GM23338 (cell line): ENCODE measurements at regions not wholly inside any gene's neighbourhood (a gene's known extent, or its start where the extent isn't known, plus 50 kb on each side); places are given as distances from the start of the nearest gene placed in this dataset.

Experiments
- ATAC-seq: fragments of 200-7000 bp; cut with Tn5 transposase; 3 replicates; pipeline ENCODE4 v1.9.1; 2020
- DNase-seq: peaks from one replicate; pipeline ENCODE4 v3.0.0-alpha.2; 2015; ENCODE audit warnings: low spot score
- H2AFZ ChIP-seq: fragments of 200-600 bp; sonication (generic); 2 replicates; pipeline ENCODE4 v1.8.0; 2016; ENCODE audit warnings: antibody characterized with exemption, mild to moderate bottlenecking, moderate library complexity
- H3F3A ChIP-seq: fragments of 200-600 bp; sonication (generic); replicated peaks from 2 replicates; pipeline ENCODE4 v1.8.0; 2017; ENCODE audit warnings: antibody characterized with exemption, mixed run types, low read depth
- H3K27ac ChIP-seq: fragments of 200-600 bp; sonication (generic); 2 replicates; pipeline ENCODE4 v1.6.1; 2016; ENCODE audit warnings: low read depth
- H3K27me3 ChIP-seq: fragments of 200-600 bp; sonication (generic); 2 replicates; pipeline ENCODE4 v1.8.0; 2016; ENCODE audit warnings: mild to moderate bottlenecking, mixed run types, moderate library complexity; ENCODE audit not compliant: insufficient read depth
- H3K36me3 ChIP-seq: fragments of 200-600 bp; sonication (generic); 2 replicates; pipeline ENCODE4 v1.8.0; 2016; ENCODE audit warnings: mild to moderate bottlenecking; ENCODE audit not compliant: insufficient read depth
- H3K4me1 ChIP-seq: fragments of 200-600 bp; sonication (generic); 2 replicates; pipeline ENCODE4 v1.8.0; 2016; ENCODE audit warnings: mild to moderate bottlenecking, moderate library complexity; ENCODE audit not compliant: insufficient read depth
- H3K4me2 ChIP-seq: fragments of 200-600 bp; sonication (generic); 2 replicates; pipeline ENCODE4 v1.7.1; 2017; ENCODE audit warnings: mixed run types
- H3K4me3 ChIP-seq: fragments of 200-600 bp; sonication (generic); 2 replicates; pipeline ENCODE4 v1.6.1; 2016; ENCODE audit warnings: mixed run types
- H3K79me2 ChIP-seq: fragments of 200-600 bp; sonication (generic); replicated peaks from 2 replicates; pipeline ENCODE4 v1.8.0; 2017; ENCODE audit warnings: mild to moderate bottlenecking; ENCODE audit not compliant: insufficient read depth
- H3K9me2 ChIP-seq: fragments of 200-600 bp; sonication (generic); 2 replicates; pipeline ENCODE4 v1.8.0; 2017; ENCODE audit not compliant: insufficient read depth
- H4K20me1 ChIP-seq: fragments of 200-600 bp; sonication (generic); replicated peaks from 2 replicates; pipeline ENCODE4 v1.8.0; 2017; ENCODE audit warnings: mild to moderate bottlenecking; ENCODE audit not compliant: insufficient read depth
- H3K27ac Mint-ChIP-seq: 2 replicates; pipeline ENCODE4 v1.8.0; 2020; ENCODE audit warnings: inconsistent platforms, mild to moderate bottlenecking, moderate library complexity, mixed read lengths
- H3K27me3 Mint-ChIP-seq: 3 replicates; pipeline ENCODE4 v1.8.0; 2022; ENCODE audit warnings: low read depth, mild to moderate bottlenecking, moderate library complexity, mixed read lengths, inconsistent platforms; ENCODE audit not compliant: insufficient read depth, poor library complexity
- H3K36me3 Mint-ChIP-seq: 3 replicates; pipeline ENCODE4 v1.8.0; 2021; ENCODE audit warnings: low read depth, mild to moderate bottlenecking, inconsistent platforms, moderate library complexity, mixed read lengths
- H3K4me1 Mint-ChIP-seq: 3 replicates; pipeline ENCODE4 v1.8.0; 2020; ENCODE audit warnings: mild to moderate bottlenecking, inconsistent platforms, mixed read lengths
- H3K4me3 Mint-ChIP-seq: 3 replicates; pipeline ENCODE4 v1.8.0; 2021; ENCODE audit warnings: moderate library complexity, mild to moderate bottlenecking, inconsistent platforms, mixed read lengths
- H3K9me3 Mint-ChIP-seq: 3 replicates; pipeline ENCODE4 v1.8.0; 2020; ENCODE audit warnings: moderate library complexity, mild to moderate bottlenecking, inconsistent platforms, mixed read lengths
- CREB1 ChIP-seq: fragments of 250-450 bp; sonication (Bioruptor Pico); IDR thresholded peaks from 2 replicates; pipeline ENCODE4 v1.5.0; 2020; ENCODE audit warnings: low read depth, mild to moderate bottlenecking, moderate library complexity
- CTCF ChIP-seq, 2 experiments: fragments of 200-600 bp in 1 of 2; sonication (generic) in 1 of 2; conservative IDR thresholded peaks; 2 replicates each; pipeline versions ENCODE4 v1.5.1 to v1.6.1; 2016 to 2017; ENCODE audit warnings: antibody characterized with exemption in 2 of 2, low read depth in 2 of 2, mild to moderate bottlenecking in 2 of 2, moderate library complexity in 1 of 2
- JUNB ChIP-seq: IDR thresholded peaks from one replicate; pipeline ENCODE4 v1.6.1; 2016; ENCODE audit warnings: antibody characterized with exemption; ENCODE audit not compliant: unreplicated experiment
- POLR2AphosphoS5 ChIP-seq: IDR thresholded peaks from 2 replicates; pipeline ENCODE4 v1.6.1; 2016; ENCODE audit warnings: antibody characterized with exemption, low read depth
- REST ChIP-seq: IDR thresholded peaks from one replicate; pipeline ENCODE4 v1.6.1; 2018; ENCODE audit warnings: antibody characterized with exemption; ENCODE audit not compliant: unreplicated experiment
- STAT1 ChIP-seq: IDR thresholded peaks from one replicate; pipeline ENCODE4 v1.6.1; 2016; ENCODE audit warnings: antibody characterized with exemption; ENCODE audit not compliant: unreplicated experiment
- ZNF114 ChIP-seq: fragments of 250-450 bp; sonication (Bioruptor Pico); IDR thresholded peaks from 2 replicates; pipeline ENCODE4 v1.5.0; 2020; ENCODE audit warnings: mild to moderate bottlenecking, moderate library complexity
- ZNF462 ChIP-seq: fragments of 250-450 bp; sonication (Bioruptor Pico); IDR thresholded peaks from 2 replicates; pipeline ENCODE4 v1.5.0; 2020; ENCODE audit warnings: mild to moderate bottlenecking, moderate library complexity

- no peak for TF ChIP-seq ZNF462 (CRISPR knock-in tag)
Measured at GRCh38 chr14:27077214-27077613, 479.4 kb upstream of the NOVA1 start (continued).

- Mint-ChIP-seq H3K4me3 (no peak overlapping the region), H3K36me3 (no peaks in the 10 kb centered on the region), H3K9me3 (no peaks in the 10 kb centered on the region), H3K4me1 (peaks cover 7% of the 10 kb centered on the region; the same call in 2 of the 3 replicates), H3K27me3 (no peaks in the 10 kb centered on the region), H3K27ac (no peak overlapping the region)
- Histone ChIP-seq H3K9me2 (no peaks in the 10 kb centered on the region; the same call in 1 of the 2 replicates), H3K4me1 (no peaks in the 10 kb centered on the region), H4K20me1 (no peaks in the 10 kb centered on the region), H3K4me2 (no peak overlapping the region), H2AFZ (no peak overlapping the region), H3K79me2 (no peaks in the 10 kb centered on the region), H3F3A (no peaks in the 10 kb centered on the region), H3K36me3 (no peaks in the 10 kb centered on the region), H3K27ac (no peak overlapping the region), H3K4me3 (no peak overlapping the region), H3K27me3 (no peaks in the 10 kb centered on the region)
- ATAC-seq (no peak), DNase-seq (no peak)
- TF ChIP-seq REST, result no peak
- no peak for TF ChIP-seq CREB1
- no peak for TF ChIP-seq POLR2AphosphoS5
- no peak for TF ChIP-seq JUNB
- no peak for TF ChIP-seq ZNF114 (CRISPR knock-in tag)
- no peak for TF ChIP-seq CTCF (conservative IDR thresholded peaks at IDR 0.05; ENCODE audit: low read depth in 2 of 2)
- no peak for TF ChIP-seq STAT1
Measured at GRCh38 chr14:27077710-27078109, 479.9 kb upstream of the NOVA1 start.
